Fibroblast of skin of left biceps (primary cell): ENCODE measurements at regions not wholly inside any gene's neighbourhood (a gene's known extent, or its start where the extent isn't known, plus 50 kb on each side); places are given as distances from the start of the nearest gene placed in this dataset.
"Not testable (repeated sequence)": the region's sequence is repeated elsewhere in the genome, so short reads cannot be mapped to it uniquely, and the experiment has no call there.

ENCODE experiments used
- DNase-seq, 2 experiments: peaks; one replicate each; pipeline ENCODE4 v3.0.0-alpha.2; 2013; ENCODE audit warnings: low read depth in 2 of 2

GRCh38 chr7:124152859-124153692 lies 120.2 kb upstream of the TMEM229A start:
- DNase-seq: no peak

GRCh38 chr7:124137664-124138063 lies 104.8 kb upstream of the TMEM229A start:
- DNase-seq: no peak

GRCh38 chr7:124124201-124124600 lies 91.3 kb upstream of the TMEM229A start:
- no peak for DNase-seq

GRCh38 chr7:124120911-124121310 lies 88.0 kb upstream of the TMEM229A start:
- DNase-seq: no peak

GRCh38 chr7:124113045-124113444 lies 80.2 kb upstream of the TMEM229A start:
- DNase-seq: no peak

- no peak for DNase-seq
These were observed 73.7 kb upstream of the TMEM229A start for GRCh38 chr7:124106575-124106974.

GRCh38 chr7:124101173-124101768 lies 68.4 kb upstream of the TMEM229A start:
- DNase-seq: no peak

GRCh38 chr7:124100190-124100589 lies 67.3 kb upstream of the TMEM229A start:
- DNase-seq: no peak

- not testable (repeated sequence) for DNase-seq
These were observed 66.7 kb upstream of the TMEM229A start for GRCh38 chr7:124099585-124099984.

GRCh38 chr7:124089621-124090020 lies 56.8 kb upstream of the TMEM229A start:
- DNase-seq: no peak

- no peak for DNase-seq
These were observed 55.7 kb upstream of the TMEM229A start for GRCh38 chr7:124088590-124088989.

- DNase-seq: no peak
These were observed 54.0 kb upstream of the TMEM229A start for GRCh38 chr7:124086843-124087242.

- DNase-seq: no peak
These were observed 52.3 kb upstream of the TMEM229A start for GRCh38 chr7:124085179-124085578.

- DNase-seq: no peak
These were observed 51.2 kb upstream of the TMEM229A start for GRCh38 chr7:124084024-124084423.
